Smooth muscle cell (in vitro differentiated cells): ENCODE measurements at regions not wholly inside any gene's neighbourhood (a gene's known extent, or its start where the extent isn't known, plus 50 kb on each side); places are given as distances from the start of the nearest gene placed in this dataset.

Experiments used
- DNase-seq: peaks from one replicate; lab custom pipeline; 2025; ENCODE audit not compliant: unreplicated experiment; lab: John Stamatoyannopoulos, UW
- H2AFZ ChIP-seq: fragments of 200-600 bp; sonication (generic); 2 replicates; pipeline ENCODE4 v1.6.0; 2016; ENCODE audit warnings: antibody characterized with exemption, low read depth, mild to moderate bottlenecking
- H3F3A ChIP-seq: fragments of 200-600 bp; sonication (generic); 2 replicates; pipeline ENCODE4 v1.6.0; 2017; ENCODE audit warnings: antibody characterized with exemption, low read depth
- H3K27ac ChIP-seq: fragments of 200-600 bp; sonication (generic); 2 replicates; pipeline ENCODE4 v1.5.1; 2016; ENCODE audit warnings: low read depth, mild to moderate bottlenecking
- H3K27me3 ChIP-seq: fragments of 200-600 bp; sonication (generic); 2 replicates; pipeline ENCODE4 v1.6.1; 2016; ENCODE audit warnings: low read depth, mild to moderate bottlenecking
- H3K36me3 ChIP-seq: fragments of 200-600 bp; sonication (generic); 2 replicates; pipeline ENCODE4 v1.5.1; 2016; ENCODE audit warnings: low read depth
- H3K4me1 ChIP-seq: fragments of 200-600 bp; sonication (generic); 2 replicates; pipeline ENCODE4 v1.5.1; 2016; ENCODE audit warnings: low read depth
- H3K4me2 ChIP-seq: fragments of 200-600 bp; sonication (generic); 2 replicates; pipeline ENCODE4 v1.6.0; 2016; ENCODE audit warnings: mild to moderate bottlenecking
- H3K4me3 ChIP-seq: fragments of 200-600 bp; sonication (generic); 2 replicates; pipeline ENCODE4 v1.5.1; 2016; ENCODE audit warnings: mild to moderate bottlenecking
- H3K79me2 ChIP-seq: fragments of 200-600 bp; sonication (generic); 2 replicates; pipeline ENCODE4 v1.6.0; 2016; ENCODE audit warnings: low read depth, mild to moderate bottlenecking
- H3K9ac ChIP-seq: fragments of 200-600 bp; sonication (generic); 2 replicates; pipeline ENCODE4 v1.6.0; 2016; ENCODE audit warnings: low read depth
- H3K9me3 ChIP-seq: fragments of 200-600 bp; sonication (generic); replicated peaks from 2 replicates; pipeline ENCODE4 v1.5.1; 2016; ENCODE audit warnings: low read depth
- H4K20me1 ChIP-seq: fragments of 200-600 bp; sonication (generic); 2 replicates; pipeline ENCODE4 v1.6.0; 2016; ENCODE audit warnings: low read depth
- WGBS: methylation state at CpG from one replicate; pipeline ENCODE4 v1.1.7; 2016; ENCODE audit warnings: low lambda C conversion rate; 5-methylcytosine and 5-hydroxymethylcytosine counted together
- TF ChIP-seq, protein P1 (sequence below): fragments of 200-600 bp; sonication (generic); IDR thresholded peaks from 2 replicates; pipeline ENCODE4 v1.5.1; 2017; ENCODE audit warnings: borderline replicate concordance, mild to moderate bottlenecking, antibody characterized with exemption; ENCODE audit not compliant: insufficient read depth, poor library complexity, severe bottlenecking

GRCh38 chr2:14937336-14937735 lies 304.8 kb downstream of the LRATD1 start:
- no peaks in the 10 kb centered on the region for H3K27me3 ChIP-seq
- H3K27ac ChIP-seq = no peak overlapping the region
- H3F3A ChIP-seq = no peaks in the 10 kb centered on the region
- TF ChIP-seq, protein P1, sequence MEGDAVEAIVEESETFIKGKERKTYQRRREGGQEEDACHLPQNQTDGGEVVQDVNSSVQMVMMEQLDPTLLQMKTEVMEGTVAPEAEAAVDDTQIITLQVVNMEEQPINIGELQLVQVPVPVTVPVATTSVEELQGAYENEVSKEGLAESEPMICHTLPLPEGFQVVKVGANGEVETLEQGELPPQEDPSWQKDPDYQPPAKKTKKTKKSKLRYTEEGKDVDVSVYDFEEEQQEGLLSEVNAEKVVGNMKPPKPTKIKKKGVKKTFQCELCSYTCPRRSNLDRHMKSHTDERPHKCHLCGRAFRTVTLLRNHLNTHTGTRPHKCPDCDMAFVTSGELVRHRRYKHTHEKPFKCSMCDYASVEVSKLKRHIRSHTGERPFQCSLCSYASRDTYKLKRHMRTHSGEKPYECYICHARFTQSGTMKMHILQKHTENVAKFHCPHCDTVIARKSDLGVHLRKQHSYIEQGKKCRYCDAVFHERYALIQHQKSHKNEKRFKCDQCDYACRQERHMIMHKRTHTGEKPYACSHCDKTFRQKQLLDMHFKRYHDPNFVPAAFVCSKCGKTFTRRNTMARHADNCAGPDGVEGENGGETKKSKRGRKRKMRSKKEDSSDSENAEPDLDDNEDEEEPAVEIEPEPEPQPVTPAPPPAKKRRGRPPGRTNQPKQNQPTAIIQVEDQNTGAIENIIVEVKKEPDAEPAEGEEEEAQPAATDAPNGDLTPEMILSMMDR = no peak
- WGBS = 85% methylated on average over 3 of the region's 3 CpGs
- H3K79me2 ChIP-seq = no peaks in the 10 kb centered on the region
- no peaks in the 10 kb centered on the region for H4K20me1 ChIP-seq
- H3K36me3 ChIP-seq = no peaks in the 10 kb centered on the region
- H3K9me3 ChIP-seq = no peaks in the 10 kb centered on the region
- DNase-seq = no peak
- no peaks in the 10 kb centered on the region for H3K4me1 ChIP-seq
- H3K4me3 ChIP-seq = no peak overlapping the region
- no peak overlapping the region for H3K9ac ChIP-seq
- no peak overlapping the region for H2AFZ ChIP-seq
- H3K4me2 ChIP-seq = no peak overlapping the region

- no peaks in the 10 kb centered on the region for H3K9me3 ChIP-seq
- no peaks in the 10 kb centered on the region for H3K27me3 ChIP-seq
- H3K4me1 ChIP-seq = no peaks in the 10 kb centered on the region
- TF ChIP-seq, protein P1 = no peak
- DNase-seq = no peak
- peak overlapping the region; percentile 20 for H3K27ac ChIP-seq
- H3K79me2 ChIP-seq = no peaks in the 10 kb centered on the region
- H3K4me3 ChIP-seq = no peak overlapping the region
- WGBS = 55% methylated on average over 4 of the region's 4 CpGs
- peak overlapping the region; percentile 4 for H3K4me2 ChIP-seq
- H3F3A ChIP-seq = no peaks in the 10 kb centered on the region
- no peak overlapping the region for H2AFZ ChIP-seq
- no peak overlapping the region for H3K9ac ChIP-seq
- no peaks in the 10 kb centered on the region for H4K20me1 ChIP-seq
- no peaks in the 10 kb centered on the region for H3K36me3 ChIP-seq
Measured at GRCh38 chr2:14941151-14941631, 308.7 kb downstream of the LRATD1 start.

- DNase-seq = no peak
- H3K9ac ChIP-seq = no peak overlapping the region
- H3K4me3 ChIP-seq = no peak overlapping the region
- no peaks in the 10 kb centered on the region for H4K20me1 ChIP-seq
- H3K27ac ChIP-seq = no peak overlapping the region
- WGBS = 51% methylated on average over 3 of the region's 3 CpGs
- H3K79me2 ChIP-seq = no peaks in the 10 kb centered on the region
- H3K27me3 ChIP-seq = no peaks in the 10 kb centered on the region
- H3K9me3 ChIP-seq = no peaks in the 10 kb centered on the region
- H2AFZ ChIP-seq = no peak overlapping the region
- H3K4me1 ChIP-seq = no peaks in the 10 kb centered on the region
- H3F3A ChIP-seq = no peaks in the 10 kb centered on the region
- H3K36me3 ChIP-seq = no peaks in the 10 kb centered on the region
- no peak overlapping the region for H3K4me2 ChIP-seq
- TF ChIP-seq, protein P1 = no peak
Measured at GRCh38 chr2:14942987-14943386, 310.5 kb downstream of the LRATD1 start.

DNA sequence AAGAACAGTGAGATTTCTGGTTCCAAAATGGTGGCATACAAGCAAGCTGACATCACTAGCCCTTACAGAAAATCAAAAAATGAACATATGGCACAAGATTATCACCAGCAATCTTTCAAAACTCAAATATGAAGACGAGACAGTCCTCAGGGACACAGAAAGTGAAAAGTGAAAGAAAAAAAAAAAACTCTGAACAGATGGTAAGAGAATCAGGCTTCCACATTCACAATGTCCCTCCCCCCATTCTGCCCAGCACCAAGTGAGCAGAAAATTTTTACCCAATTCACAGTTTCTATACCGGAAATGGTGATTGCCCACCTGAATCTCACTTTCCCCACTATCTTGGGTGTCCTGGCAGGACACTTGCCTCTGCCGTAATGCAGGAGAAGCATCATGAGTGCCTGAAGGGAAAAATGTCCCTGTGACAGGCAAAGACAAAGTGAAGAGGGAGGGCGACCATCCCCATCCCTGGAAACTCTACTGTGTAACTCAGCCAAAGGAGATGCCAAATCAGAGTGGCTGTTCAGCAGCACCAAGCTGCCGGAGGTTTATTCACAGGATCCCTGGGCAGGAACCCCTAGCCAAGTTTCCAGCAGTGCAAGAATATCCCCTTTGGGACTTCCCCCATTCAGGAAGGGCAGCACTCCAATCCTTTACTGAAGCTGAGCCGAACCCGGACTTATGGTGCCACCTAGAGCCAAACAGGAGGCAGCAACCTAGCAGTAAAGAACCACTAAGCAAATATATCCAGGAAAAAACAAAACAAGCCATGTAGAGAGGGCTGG lies 312.2 kb downstream of the LRATD1 start:
- Histone ChIP-seq H3K9me3 (no peaks in the 10 kb centered on the region), H2AFZ (no peak overlapping the region), H3K79me2 (no peaks in the 10 kb centered on the region), H3K27me3 (no peaks in the 10 kb centered on the region), H3K4me3 (no peak overlapping the region), H3F3A (no peaks in the 10 kb centered on the region), H3K4me2 (no peak overlapping the region), H3K27ac (no peak overlapping the region), H4K20me1 (no peaks in the 10 kb centered on the region), H3K4me1 (no peaks in the 10 kb centered on the region), H3K36me3 (no peaks in the 10 kb centered on the region), H3K9ac (no peak overlapping the region)
- TF ChIP-seq, protein P1 = peak; percentile 32
- 70% methylated on average over 7 of the region's 7 CpGs for WGBS
- DNase-seq = no peak
